CD4-positive, alpha-beta T cell treated with Interferon gamma for 1 hour (primary cell): ENCODE measurements at regions not wholly inside any gene's neighbourhood (a gene's known extent, or its start where the extent isn't known, plus 50 kb on each side); places are given as distances from the start of the nearest gene placed in this dataset.

Source experiments
- DNase-seq: peaks from one replicate; pipeline ENCODE4 v3.0.0-alpha.2; 2020

DNA sequence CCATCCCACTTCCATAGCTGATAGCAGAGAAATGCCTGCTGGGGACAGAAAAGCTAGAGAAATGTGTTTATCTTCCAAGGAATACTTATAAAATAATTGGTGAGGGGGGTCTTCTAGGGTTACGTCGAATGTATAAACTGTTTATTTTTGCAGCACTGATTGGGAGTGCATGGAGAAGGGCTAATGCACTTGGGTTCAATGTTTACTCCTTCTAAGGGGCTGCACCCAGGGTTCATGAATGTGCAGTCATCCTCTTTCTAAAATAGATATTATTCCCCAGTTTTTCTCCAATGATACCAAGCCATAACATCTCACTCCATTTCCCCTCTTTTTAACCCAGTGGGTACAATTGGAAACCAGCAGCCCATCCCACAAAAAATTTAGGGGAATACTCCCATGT lies 336.9 kb downstream of the ETS1 start:
- DNase-seq, result no peak

DNA sequence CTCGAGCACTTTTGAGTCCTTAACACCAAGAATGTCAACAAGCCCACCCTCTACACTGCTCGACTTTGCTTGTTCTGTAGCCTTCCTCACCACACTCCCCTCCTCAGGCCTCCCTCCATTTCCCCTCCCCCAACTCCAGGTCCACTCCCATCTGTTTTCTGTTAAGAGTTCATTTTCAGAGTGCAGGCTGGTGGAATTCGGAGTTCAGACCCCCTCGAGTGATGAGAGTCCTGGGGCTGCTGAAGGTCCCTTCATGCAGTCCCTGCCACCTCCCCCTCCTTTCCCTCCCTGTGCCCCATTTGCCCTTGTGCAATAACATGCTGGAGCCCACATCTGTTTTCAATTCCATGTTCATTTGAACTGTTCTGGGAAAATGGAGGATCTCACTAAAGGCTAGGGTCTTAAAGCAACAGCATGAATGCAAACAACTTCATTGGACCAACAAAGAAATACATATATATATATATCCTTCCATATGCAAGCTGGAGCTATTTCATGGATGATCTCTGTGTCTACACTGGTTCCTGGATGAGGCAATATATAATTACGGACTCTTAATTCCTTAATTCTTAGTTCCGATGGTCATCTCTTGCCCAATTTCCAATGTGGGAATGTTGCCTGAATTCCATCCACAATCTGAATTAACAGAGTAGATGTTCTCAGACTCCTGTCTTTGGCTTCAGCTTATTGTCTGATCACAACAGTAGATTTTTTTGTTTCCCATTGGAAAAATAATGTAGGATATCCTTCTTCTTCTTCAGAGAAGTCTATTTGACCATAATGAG lies 340.4 kb downstream of the ETS1 start:
- DNase-seq, result no peak

GRCh38 chr11:128246364-128246801 lies 341.0 kb downstream of the ETS1 start:
- DNase-seq, result no peak

DNA sequence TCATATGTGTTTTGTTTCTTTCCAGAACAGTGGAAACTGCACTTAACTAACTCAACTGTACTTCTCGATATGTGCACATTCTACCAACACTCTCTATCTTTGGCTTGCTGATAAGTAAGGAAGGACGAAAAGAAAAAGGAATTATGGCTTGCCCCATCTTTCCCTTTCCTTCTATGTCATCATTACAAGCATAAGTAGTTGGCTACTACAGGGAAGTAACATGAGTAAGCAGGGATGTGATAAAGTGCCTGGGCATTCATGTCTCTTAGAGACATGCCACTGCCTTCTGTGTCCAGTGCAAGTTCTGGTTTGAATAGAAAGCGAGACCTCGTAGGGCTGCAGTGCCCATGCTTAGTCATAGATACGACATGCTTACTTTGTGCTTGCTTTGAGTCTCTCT lies 342.5 kb downstream of the ETS1 start:
- DNase-seq, result no peak

GRCh38 chr11:128242451-128242850 lies 344.9 kb downstream of the ETS1 start:
- no peak for DNase-seq

GRCh38 chr11:128240546-128240945 lies 346.8 kb downstream of the ETS1 start:
- DNase-seq, result no peak

- DNase-seq, result no peak
Measured at GRCh38 chr11:128239306-128239705, 348.1 kb downstream of the ETS1 start.

GRCh38 chr11:128238521-128239265 lies 348.7 kb downstream of the ETS1 start:
- no peak for DNase-seq

- no peak for DNase-seq
Measured at GRCh38 chr11:128236506-128237498, 350.6 kb downstream of the ETS1 start.

DNA sequence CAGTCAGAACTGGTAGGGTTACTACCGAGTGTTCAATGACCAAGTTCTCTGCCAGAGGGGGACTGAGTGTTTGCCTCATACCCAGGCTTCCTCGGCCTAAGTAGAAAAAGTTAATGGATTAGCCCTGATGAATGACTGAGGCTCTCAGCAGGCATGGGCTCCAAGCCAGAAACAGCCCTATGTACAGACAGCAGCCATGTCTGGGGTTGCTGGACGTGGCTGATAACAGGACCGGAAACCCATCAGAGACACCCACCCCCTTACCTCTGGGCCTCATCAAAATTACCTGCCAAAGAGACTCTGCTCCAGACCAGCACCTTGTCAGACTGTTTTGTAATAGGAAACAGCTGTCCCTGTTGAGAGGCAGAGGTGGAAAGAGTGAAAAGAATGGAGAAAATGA lies 351.4 kb downstream of the ETS1 start:
- DNase-seq, result no peak

- no peak for DNase-seq
Measured at GRCh38 chr11:128235426-128235825, 351.9 kb downstream of the ETS1 start.

- no peak for DNase-seq
Measured at GRCh38 chr11:128234143-128234542, 353.2 kb downstream of the ETS1 start.

GRCh38 chr11:128232588-128232987 lies 354.8 kb downstream of the ETS1 start:
- DNase-seq, result no peak

GRCh38 chr11:128231845-128232410 lies 355.4 kb downstream of the ETS1 start:
- DNase-seq, result no peak

DNA sequence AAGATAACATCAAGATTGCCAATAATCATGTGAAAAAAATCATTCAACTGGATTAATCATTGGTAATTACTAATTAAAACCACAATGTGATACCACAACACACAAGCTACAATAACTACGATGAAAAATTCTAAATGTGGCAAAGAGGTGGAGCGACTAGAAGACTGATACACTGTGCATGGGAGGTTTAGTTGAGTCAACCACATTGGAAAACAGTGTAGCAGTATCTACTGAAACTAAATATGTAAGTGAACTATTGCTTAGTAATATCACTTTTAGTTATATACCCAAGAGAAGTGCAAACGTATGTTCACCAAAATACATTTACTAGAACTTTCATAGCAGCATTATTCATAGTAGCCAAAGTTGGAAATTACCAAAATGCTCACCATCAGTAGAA lies 359.9 kb downstream of the ETS1 start:
- DNase-seq, result no peak

DNA sequence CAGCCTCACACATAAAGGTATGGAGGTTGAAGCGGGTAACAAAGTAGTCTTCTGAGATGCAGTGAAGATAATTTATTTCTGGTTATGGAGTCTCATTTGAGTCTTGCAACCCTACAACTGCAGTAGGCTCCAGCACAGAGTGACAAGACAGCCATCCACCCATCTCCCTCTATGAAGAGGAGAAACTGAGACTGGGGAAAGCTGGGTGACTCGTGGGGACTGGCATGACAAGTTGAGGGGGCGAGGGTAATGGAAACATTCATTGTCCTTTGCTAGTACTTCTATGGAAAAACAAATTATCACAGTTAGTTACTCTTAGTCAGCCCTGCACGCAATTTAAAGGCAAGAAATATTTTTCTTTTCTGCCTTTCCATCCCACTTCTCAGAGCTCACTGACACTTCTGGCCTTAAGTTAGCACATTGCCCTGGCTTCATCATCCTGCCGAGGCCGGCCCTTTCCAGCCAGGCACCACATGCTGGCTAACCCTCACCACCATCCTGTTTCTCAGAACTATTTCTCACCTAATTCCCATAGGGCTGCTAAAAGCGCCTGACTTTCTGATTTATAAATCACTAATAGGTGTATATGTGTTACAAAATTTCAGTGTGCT lies 361.1 kb downstream of the ETS1 start:
- DNase-seq, result no peak

DNA sequence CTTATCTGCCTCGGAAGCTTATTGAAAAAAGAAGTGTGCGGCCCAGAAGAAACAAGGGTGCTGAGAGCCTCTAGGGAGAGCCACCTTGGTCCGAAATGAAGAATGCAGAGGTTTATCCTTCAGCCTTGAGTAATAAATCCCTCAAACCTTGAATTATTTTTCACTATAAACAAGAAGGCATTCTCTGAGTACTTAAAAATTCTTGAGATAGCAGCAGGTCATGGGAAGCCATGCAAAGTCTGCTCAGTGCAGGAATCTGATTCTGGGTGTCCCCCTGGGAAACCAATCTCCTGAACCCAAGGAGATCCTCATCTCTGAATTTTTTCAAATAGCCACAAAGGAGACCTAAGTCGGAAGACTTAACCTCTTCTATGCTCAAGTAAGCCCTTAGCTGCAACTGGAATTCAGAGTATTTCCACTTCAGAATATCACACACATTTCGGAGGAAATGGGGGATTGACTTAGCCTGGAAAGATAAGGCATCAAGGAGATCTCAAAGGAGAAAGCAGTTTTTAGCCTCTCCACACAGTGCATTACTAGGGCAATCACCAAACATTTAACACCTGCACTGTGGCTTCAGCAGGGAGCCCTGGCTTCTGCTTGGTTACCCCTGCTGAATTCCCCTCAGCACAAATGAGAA lies 365.0 kb downstream of the ETS1 start:
- DNase-seq, result no peak

DNA sequence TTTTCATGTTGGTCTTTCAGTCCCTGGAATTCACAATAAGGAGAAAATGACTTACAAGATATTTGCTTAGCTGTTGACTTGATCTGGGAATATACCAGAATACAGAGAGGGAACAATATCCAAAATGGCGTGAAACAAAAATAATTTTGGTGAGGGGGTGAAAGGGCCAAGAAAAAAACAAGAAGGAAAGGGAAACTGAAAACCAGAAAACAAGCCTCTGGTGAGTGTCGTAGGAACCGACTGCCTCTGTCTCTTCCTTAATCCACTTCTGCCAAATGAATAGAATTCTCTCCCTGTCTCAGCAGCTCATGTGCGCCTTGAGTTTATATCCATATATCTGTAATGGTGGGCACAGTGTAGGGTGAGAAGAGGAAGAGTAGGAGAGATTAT lies 367.6 kb downstream of the ETS1 start:
- no peak for DNase-seq

DNA sequence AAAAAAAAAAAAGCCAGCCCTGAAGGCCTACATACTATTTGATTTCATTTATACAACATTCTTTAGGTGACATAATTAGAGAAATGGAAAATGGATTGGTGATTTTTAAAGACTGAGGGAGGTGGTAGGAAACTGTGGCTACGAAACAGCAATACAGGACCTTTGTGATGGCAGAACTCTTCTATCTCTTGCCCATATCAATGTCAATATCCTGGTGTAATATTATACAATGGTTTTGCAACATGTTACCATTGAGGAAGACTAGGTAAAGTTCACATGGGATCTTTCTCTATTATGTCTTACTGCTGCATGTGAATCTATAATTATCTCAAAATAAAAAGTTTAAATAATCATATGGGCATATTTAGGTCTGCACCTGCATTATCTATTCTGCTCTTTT lies 371.2 kb downstream of the ETS1 start:
- DNase-seq, result no peak

GRCh38 chr11:128215238-128215882 lies 372.0 kb downstream of the ETS1 start:
- DNase-seq, result no peak

- no peak for DNase-seq
Measured at GRCh38 chr11:128214263-128214662, 373.1 kb downstream of the ETS1 start.
